ENCODE measurements at regions not wholly inside any gene's neighbourhood (a gene's known extent, or its start where the extent isn't known, plus 50 kb on each side); places are given as distances from the start of the nearest gene placed in this dataset.

DNA sequence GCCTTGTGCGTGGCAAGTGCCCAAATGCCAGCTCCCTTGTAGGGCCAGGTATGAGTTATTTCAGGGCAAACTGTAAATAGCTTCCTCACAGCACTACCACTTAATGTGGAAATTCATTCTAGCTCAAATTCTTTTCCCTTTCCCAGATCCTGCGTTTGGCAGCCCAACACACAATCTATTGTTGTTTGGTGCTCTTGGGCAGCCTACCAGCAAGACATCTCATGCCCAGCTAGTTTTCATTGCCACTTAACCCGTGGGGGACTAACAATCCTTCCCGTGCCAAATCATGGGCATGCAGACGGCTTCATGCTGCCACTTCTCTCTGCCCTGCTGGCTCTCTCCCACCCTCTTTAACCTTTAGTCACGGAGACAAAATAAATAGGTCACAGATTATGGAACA is 454.2 kb downstream of the GRIA2 start:
- TF ChIP-seq, protein P1, sequence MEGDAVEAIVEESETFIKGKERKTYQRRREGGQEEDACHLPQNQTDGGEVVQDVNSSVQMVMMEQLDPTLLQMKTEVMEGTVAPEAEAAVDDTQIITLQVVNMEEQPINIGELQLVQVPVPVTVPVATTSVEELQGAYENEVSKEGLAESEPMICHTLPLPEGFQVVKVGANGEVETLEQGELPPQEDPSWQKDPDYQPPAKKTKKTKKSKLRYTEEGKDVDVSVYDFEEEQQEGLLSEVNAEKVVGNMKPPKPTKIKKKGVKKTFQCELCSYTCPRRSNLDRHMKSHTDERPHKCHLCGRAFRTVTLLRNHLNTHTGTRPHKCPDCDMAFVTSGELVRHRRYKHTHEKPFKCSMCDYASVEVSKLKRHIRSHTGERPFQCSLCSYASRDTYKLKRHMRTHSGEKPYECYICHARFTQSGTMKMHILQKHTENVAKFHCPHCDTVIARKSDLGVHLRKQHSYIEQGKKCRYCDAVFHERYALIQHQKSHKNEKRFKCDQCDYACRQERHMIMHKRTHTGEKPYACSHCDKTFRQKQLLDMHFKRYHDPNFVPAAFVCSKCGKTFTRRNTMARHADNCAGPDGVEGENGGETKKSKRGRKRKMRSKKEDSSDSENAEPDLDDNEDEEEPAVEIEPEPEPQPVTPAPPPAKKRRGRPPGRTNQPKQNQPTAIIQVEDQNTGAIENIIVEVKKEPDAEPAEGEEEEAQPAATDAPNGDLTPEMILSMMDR (IDR thresholded peaks at IDR 0.05): no peak
- intact Hi-C loops (cut with DNase I): no loop called here
- Histone ChIP-seq H3K9me3 (no peaks in the 10 kb centered on the region), H3K27me3 (ENCODE audit: low read depth) (no peaks in the 10 kb centered on the region), H3K4me3 (no peak overlapping the region), H3K4me1 (no peaks in the 10 kb centered on the region), H3K27ac (no peak overlapping the region), H3K36me3 (no peaks in the 10 kb centered on the region)
- no peak for ATAC-seq
- DNase-seq: no peak

DNA sequence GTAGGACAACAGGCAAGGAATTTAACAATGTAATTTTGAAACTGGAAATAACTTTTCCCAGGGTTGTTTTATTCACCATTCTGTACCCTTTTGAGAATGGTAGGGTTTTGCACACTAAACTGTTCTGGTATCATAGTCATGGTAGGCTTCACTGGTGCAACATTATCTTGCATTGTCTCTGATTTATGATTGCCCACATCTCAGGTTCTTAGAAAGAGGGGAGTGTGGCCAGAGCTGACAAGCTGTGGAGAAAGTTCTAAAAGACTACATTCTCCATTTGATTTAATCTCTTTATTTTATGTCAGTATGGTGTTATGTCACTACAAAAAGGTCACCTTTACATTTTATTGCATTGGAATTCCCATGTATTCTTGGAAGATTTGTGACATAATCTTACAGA is 447.3 kb downstream of the GRIA2 start:
- no peaks in the 10 kb centered on the region for H3K27me3 ChIP-seq (ENCODE audit: low read depth)
- intact Hi-C loops (cut with DNase I): no loop called here
- DNase-seq (no peak), ATAC-seq (no peak)
- H3K4me3 ChIP-seq: no peak overlapping the region
- TF ChIP-seq, protein P1 (IDR thresholded peaks at IDR 0.05): no peak
- no peak overlapping the region for H3K27ac ChIP-seq
- no peaks in the 10 kb centered on the region for H3K4me1 ChIP-seq
- no peaks in the 10 kb centered on the region for H3K9me3 ChIP-seq
- no peaks in the 10 kb centered on the region for H3K36me3 ChIP-seq

DNA sequence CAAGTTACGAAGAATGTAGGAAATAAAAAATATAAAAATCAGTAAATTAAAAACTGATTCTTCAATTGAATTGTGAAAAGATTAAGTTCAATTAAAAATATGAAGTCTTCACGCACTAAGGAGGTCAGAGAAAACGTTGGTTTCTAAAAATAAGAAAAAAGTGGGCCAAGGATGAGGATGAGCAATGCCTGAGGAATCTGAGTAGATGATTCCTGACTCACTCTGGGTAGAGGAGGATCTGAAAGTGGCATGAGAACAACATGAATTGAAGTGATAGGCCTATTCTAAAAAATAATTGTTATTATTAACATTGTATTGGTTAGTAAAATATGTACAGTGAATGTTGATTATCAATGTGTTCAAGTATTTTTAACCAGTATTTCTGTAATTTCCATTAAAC is 444.2 kb downstream of the GRIA2 start:
- no peaks in the 10 kb centered on the region for H3K27me3 ChIP-seq (ENCODE audit: low read depth)
- TF ChIP-seq, protein P1 (IDR thresholded peaks at IDR 0.05): no peak
- H3K9me3 ChIP-seq: no peaks in the 10 kb centered on the region
- DNase-seq (no peak), ATAC-seq (no peak)
- H3K36me3 ChIP-seq: no peaks in the 10 kb centered on the region
- H3K4me3 ChIP-seq: no peak overlapping the region
- no peaks in the 10 kb centered on the region for H3K4me1 ChIP-seq
- no peak overlapping the region for H3K27ac ChIP-seq
- intact Hi-C loops (cut with DNase I): no loop called here

DNA sequence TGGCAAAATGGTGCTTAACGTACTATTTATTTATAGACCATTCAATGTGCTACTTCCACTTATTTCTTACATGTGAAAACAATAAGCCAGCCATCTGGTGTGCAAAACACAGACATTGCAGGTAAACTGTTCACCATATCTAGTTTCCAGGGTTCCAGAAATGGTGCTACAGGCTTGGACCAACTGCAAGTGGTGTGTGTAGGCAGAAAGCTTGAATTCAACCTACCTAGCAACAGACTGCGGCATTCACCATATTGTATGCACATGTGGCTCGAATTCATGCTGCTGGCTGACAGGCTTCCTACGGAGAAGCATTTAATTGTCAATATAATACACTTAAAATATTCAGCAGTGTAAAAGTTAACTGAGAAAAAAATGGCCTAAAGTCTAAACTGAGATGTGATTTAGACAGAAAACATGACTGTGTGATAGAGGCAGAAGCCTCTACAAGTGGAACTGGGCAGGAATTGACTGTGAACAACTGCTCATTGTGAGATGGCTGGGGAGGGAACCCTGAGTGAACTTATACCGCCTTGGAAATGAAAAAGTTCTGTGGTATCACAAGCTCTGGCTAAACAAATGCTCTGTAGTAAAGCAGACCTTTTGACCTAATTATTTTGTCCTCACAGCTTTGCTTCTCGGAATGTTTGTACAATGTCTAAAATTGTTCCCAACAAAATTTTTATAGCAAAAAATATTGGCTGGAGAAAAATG is 434.7 kb downstream of the GRIA2 start:
- Histone ChIP-seq H3K27ac (no peak overlapping the region), H3K9me3 (no peaks in the 10 kb centered on the region), H3K27me3 (ENCODE audit: low read depth) (no peaks in the 10 kb centered on the region), H3K4me1 (no peaks in the 10 kb centered on the region), H3K36me3 (no peaks in the 10 kb centered on the region), H3K4me3 (no peak overlapping the region)
- DNase-seq (no peak), ATAC-seq (no peak)
- TF ChIP-seq, protein P1 (IDR thresholded peaks at IDR 0.05): no peak
- intact Hi-C loops (cut with DNase I): no loop called here

DNA sequence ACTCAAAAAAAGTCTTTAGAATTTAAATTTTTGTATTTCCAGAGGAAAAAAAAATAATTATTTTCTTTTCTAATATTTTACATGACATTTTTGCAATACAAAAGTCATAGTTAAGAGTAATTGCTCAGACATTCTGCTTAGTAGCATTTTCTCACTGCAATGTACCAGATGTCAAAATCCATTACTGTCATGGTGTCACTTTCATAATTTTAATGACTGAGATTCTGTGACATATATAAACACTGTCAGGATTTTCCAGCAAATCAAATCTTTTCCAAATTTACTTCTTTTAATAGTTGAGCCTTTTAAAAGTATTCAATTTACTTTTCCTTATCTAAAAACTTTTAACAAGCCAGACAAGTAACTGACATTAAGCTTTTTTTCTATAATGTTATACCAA is 422.7 kb downstream of the GRIA2 start:
- no peak overlapping the region for H3K4me3 ChIP-seq
- TF ChIP-seq, protein P1 (IDR thresholded peaks at IDR 0.05): no peak
- no peaks in the 10 kb centered on the region for H3K36me3 ChIP-seq
- ATAC-seq (no peak), DNase-seq (no peak)
- H3K4me1 ChIP-seq: no peaks in the 10 kb centered on the region
- H3K27ac ChIP-seq: no peak overlapping the region
- intact Hi-C loops (cut with DNase I): no loop called here
- H3K27me3 ChIP-seq (ENCODE audit: low read depth): no peaks in the 10 kb centered on the region
- no peaks in the 10 kb centered on the region for H3K9me3 ChIP-seq
